Upper lobe of left lung (tissue), 4 donors: ENCODE measurements at regions not wholly inside any gene's neighbourhood (a gene's known extent, or its start where the extent isn't known, plus 50 kb on each side); places are given as distances from the start of the nearest gene placed in this dataset.

Experiments used
- POLR2AphosphoS5 ChIP-seq, 2 donors: sonication (generic); formaldehyde crosslinking; IDR thresholded peaks; one replicate each; pipeline ENCODE4 v1.5.1; 2017; ENCODE audit warnings: antibody characterized with exemption in 2 of 2
- TF ChIP-seq, protein P1 (sequence below), 6 experiments: fragments of 450-650 bp in 4 of 6; fragments of 200-600 bp in 2 of 6; sonication (generic) in 2 of 6; IDR thresholded peaks; one replicate each; pipeline ENCODE4 v1.5.1; 2016 to 2019; ENCODE audit warnings: antibody characterized with exemption in 6 of 6

DNA sequence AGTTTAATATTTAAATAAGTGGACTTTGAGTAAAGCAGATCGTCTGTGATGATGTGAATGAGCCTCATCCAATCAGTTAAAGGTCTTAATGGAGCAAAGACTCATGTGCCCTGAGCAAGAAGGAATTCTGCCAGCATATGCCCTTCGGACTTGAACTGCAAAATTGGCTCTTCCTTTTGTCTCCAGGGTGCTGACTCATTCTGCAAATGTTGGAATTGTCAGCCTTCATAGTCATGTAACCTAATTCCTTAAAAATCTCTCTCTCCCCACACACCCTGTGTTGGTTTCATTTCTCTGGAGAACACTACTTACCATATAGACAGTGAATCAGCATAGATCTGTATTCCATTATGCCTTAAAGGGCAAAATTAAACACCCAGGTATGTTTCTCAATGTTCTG, 609.8 kb upstream of the GALNTL6 start:
- TF ChIP-seq POLR2AphosphoS5 (IDR thresholded peaks at IDR 0.05): no peak
- TF ChIP-seq, protein P1, sequence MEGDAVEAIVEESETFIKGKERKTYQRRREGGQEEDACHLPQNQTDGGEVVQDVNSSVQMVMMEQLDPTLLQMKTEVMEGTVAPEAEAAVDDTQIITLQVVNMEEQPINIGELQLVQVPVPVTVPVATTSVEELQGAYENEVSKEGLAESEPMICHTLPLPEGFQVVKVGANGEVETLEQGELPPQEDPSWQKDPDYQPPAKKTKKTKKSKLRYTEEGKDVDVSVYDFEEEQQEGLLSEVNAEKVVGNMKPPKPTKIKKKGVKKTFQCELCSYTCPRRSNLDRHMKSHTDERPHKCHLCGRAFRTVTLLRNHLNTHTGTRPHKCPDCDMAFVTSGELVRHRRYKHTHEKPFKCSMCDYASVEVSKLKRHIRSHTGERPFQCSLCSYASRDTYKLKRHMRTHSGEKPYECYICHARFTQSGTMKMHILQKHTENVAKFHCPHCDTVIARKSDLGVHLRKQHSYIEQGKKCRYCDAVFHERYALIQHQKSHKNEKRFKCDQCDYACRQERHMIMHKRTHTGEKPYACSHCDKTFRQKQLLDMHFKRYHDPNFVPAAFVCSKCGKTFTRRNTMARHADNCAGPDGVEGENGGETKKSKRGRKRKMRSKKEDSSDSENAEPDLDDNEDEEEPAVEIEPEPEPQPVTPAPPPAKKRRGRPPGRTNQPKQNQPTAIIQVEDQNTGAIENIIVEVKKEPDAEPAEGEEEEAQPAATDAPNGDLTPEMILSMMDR (IDR thresholded peaks at IDR 0.05): no peak
